Epithelial cell of esophagus (primary cell): ENCODE measurements at regions not wholly inside any gene's neighbourhood (a gene's known extent, or its start where the extent isn't known, plus 50 kb on each side); places are given as distances from the start of the nearest gene placed in this dataset.
A peak's percentile ranks its signal among the peaks of the same experiment; 100 is the strongest.

ENCODE experiments used
- DNase-seq: peaks from one replicate; pipeline ENCODE4 v3.0.0; 2010; ENCODE audit warnings: low read depth
- H3K4me3 ChIP-seq: 2 replicates; pipeline ENCODE4 v1.5.1; 2011; ENCODE audit warnings: mild to moderate bottlenecking, low read length, control low read depth
- TF ChIP-seq, protein P1 (sequence below): IDR thresholded peaks from 2 replicates; pipeline ENCODE4 v1.5.1; 2011; ENCODE audit warnings: low read depth, mild to moderate bottlenecking, low read length, control low read depth, inconsistent platforms; ENCODE audit not compliant: insufficient read depth; ENCODE audit errors: missing control alignments

DNA sequence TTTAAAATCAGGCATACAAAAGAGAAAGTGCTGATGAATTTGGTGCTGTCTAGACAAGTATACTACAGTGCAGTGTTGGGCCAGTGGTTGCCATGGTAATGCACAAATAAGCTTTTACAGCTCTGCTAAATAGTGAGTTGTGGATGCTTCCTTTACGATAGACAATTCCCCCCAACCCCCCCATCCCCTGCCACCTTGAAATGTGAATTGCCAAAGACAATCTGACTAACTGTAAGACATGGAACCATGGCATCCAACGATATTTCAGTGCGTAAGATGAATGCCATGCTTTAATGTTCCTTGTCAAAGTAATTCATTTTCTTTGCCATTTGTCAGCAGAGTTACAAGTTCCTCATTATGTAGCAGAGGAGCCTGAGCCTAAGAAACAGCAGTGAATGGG, 91.5 kb upstream of the NREP start:
- TF ChIP-seq, protein P1, sequence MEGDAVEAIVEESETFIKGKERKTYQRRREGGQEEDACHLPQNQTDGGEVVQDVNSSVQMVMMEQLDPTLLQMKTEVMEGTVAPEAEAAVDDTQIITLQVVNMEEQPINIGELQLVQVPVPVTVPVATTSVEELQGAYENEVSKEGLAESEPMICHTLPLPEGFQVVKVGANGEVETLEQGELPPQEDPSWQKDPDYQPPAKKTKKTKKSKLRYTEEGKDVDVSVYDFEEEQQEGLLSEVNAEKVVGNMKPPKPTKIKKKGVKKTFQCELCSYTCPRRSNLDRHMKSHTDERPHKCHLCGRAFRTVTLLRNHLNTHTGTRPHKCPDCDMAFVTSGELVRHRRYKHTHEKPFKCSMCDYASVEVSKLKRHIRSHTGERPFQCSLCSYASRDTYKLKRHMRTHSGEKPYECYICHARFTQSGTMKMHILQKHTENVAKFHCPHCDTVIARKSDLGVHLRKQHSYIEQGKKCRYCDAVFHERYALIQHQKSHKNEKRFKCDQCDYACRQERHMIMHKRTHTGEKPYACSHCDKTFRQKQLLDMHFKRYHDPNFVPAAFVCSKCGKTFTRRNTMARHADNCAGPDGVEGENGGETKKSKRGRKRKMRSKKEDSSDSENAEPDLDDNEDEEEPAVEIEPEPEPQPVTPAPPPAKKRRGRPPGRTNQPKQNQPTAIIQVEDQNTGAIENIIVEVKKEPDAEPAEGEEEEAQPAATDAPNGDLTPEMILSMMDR = no peak
- H3K4me3 ChIP-seq = no peak overlapping the region
- peak; percentile 17 for DNase-seq

DNA sequence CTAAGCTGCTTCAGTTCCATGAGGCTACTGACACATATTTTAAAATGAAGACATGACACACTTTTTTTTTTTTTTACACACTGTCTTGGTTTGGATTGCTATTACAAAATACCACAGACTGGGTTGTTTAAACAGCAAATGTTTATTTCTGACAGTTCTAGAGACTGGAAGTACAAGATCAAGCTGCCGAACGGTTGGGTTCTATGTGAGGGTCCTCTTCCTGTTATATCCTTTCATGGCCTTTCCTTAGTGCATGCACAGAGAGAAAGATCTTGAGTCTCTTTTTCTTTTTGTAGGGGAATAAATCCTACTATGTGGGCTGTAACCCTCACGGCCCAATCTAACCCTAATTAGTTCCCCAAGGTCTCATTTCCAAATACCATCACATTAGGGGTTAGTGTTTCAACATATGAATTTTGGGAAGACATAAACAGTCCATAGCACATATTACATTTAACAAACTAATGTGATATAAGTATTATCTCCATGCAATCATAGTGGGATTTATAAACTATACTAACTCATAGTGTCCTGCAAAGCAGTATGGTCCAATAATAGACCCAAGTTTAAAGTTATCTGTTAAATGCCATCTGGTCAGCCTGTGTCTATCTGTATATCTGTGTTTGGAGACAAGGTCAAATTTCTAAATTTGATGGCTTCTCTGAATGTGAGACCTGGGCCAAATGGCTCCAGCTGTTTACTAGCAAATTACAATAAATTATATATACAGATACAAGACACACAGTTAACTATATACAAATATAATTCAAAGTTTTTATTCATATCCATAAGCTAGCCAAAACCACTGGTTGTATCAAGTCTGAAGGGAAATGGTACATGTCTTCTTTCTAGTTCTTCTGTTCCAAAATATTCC, 90.3 kb upstream of the NREP start:
- TF ChIP-seq, protein P1 = no peak
- H3K4me3 ChIP-seq = no peak overlapping the region

DNA sequence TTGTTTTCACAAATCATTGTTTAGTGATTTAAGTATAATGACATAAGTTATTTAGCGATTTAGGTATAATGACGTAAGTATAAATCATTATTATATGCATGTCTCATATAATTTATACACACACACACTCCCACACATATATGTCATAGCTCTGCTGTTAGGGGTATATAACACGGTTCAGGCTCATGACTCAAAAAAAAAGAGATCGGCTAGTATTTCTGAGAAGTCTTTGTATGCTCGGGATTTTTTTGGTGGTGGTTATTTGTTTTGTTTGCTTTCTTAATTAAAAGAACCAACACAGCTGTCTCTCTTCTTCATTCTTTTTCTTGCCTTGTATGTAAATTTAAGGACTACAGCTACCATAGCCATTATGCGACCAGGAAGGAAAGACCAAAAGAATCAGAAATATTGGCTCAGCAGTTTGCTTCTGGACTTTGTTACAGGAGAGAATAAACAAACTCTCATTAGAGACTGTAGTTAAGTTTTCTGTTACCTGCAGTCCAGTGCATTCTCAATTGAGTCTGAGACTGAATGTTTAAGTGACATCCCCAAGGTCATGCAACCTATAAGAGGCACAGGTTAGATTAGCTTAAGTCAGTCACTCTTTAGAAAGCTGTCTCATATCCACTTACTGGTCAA, 83.2 kb upstream of the NREP start:
- H3K4me3 ChIP-seq = no peak overlapping the region
- DNase-seq = no peak
- TF ChIP-seq, protein P1 = no peak

More for the DNA sequence above, 90.3 kb upstream of the NREP start:
- DNase-seq = no peak

DNA sequence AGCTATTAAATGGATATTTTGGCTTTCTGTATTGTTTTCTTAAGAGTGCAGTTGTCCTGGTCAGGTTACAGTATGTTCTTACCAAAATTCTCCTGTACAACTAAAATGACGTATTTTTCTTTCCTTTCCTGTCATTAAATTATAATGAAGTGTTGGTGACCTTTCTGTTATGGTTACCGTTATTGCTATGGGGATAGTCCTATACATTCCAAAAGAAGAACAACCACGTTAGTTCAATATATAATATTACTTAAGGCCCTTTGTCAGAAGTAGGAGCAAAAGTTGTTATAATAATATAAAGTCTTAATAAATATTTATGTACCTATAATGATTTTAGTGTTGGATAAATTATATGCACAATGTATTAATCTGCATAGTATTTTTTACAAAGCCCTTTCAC, 82.4 kb upstream of the NREP start:
- DNase-seq = no peak
- no peak overlapping the region for H3K4me3 ChIP-seq
- TF ChIP-seq, protein P1 = no peak

DNA sequence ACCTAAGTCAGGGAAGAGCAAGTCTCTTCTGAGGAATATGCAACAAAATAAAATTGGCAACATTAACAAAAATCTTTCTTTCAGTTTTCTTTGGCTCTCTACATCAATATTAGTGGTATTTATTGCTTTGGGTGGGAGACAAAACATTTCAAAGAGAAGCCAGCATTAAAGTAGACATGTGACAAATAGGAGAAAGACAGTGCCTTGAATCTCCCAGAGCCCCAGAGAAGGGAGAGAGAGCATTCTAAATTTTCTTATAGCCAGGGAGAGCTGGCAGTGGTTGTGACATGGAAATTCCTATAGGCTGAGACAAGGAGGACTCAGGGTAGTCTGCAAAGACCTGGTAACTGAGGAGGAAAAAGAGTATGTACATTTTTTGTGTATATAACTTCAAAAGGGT, 79.4 kb upstream of the NREP start:
- TF ChIP-seq, protein P1 = no peak
- peak; percentile 24 for DNase-seq
- H3K4me3 ChIP-seq = no peak overlapping the region

DNA sequence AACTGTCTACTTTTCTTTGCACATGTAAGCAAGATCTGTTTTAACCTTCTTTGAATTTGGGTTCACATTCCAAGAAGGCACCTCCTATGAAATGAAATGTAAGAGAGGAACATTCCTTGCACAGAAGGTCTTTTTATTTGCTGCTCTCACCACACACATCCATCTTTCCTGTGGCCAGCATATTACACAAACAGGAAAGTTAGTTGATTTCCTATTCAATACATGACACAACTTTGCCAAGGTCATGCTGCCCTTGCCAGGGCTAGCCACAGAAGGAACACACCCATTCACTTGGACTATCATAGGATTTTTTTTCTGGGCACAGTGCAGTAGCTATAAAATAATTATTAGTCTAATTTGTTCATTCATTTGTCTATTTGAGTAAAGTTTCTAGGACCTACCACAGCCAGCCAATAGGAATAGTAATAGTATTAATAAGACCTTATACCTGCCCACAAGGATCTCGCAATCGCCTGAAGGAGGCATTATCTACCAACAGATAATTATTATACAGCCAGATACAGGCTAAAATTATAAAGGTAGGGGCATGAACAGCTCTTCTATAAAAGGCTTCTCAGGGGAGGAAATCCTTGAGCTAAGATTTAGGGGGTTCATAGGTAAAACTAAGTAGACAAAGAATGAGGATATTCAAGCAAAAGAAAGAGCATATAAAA, 78.1 kb upstream of the NREP start:
- H3K4me3 ChIP-seq = no peak overlapping the region
- DNase-seq = peak; percentile 40
- TF ChIP-seq, protein P1 = no peak
